Immature natural killer cell (primary cell): ENCODE measurements at regions not wholly inside any gene's neighbourhood (a gene's known extent, or its start where the extent isn't known, plus 50 kb on each side); places are given as distances from the start of the nearest gene placed in this dataset.

Experiments
- DNase-seq, 3 donors: peaks; one replicate each; pipeline ENCODE4 v3.0.0; 2022; ENCODE audit warnings: mixed read lengths in 1 of 3
- H3K27ac Mint-ChIP-seq, 6 donors: one replicate each; pipeline ENCODE4 v1.8.0; 2020; ENCODE audit warnings: mixed read lengths in 6 of 6, mild to moderate bottlenecking in 5 of 6, inconsistent platforms in 4 of 6, moderate library complexity in 3 of 6
- H3K27me3 Mint-ChIP-seq, 3 donors: one replicate each; pipeline ENCODE4 v1.8.0; 2020 to 2021; ENCODE audit warnings: low read depth in 3 of 3, mild to moderate bottlenecking in 3 of 3, mixed read lengths in 3 of 3, moderate library complexity in 3 of 3, inconsistent platforms in 1 of 3
- H3K36me3 Mint-ChIP-seq, 3 donors: one replicate each; pipeline ENCODE4 v1.8.0; 2020; ENCODE audit warnings: mixed read lengths in 3 of 3, inconsistent platforms in 2 of 3, mild to moderate bottlenecking in 2 of 3
- H3K4me1 Mint-ChIP-seq, 2 donors: one replicate each; pipeline ENCODE4 v1.8.0; 2020; ENCODE audit warnings: inconsistent platforms in 2 of 2, mild to moderate bottlenecking in 2 of 2, mixed read lengths in 2 of 2, moderate library complexity in 1 of 2
- H3K4me3 Mint-ChIP-seq, 5 donors: one replicate each; pipeline ENCODE4 v1.8.0; 2020; ENCODE audit warnings: mild to moderate bottlenecking in 5 of 5, mixed read lengths in 5 of 5, inconsistent platforms in 3 of 5, moderate library complexity in 3 of 5
- H3K9me3 Mint-ChIP-seq, 6 donors: one replicate each; pipeline ENCODE4 v1.8.0; 2020; ENCODE audit warnings: mild to moderate bottlenecking in 6 of 6, mixed read lengths in 6 of 6, inconsistent platforms in 4 of 6, moderate library complexity in 3 of 6

GRCh38 chr16:5649762-5650743 lies 552.5 kb upstream of the EEF2KMT start:
- Mint-ChIP-seq H3K4me1 (no peaks in the 10 kb centered on the region), H3K27ac (no peak overlapping the region), H3K27me3 (peaks cover 0 to 2% (median 0%) of the 10 kb centered on the region in 3 donors), H3K36me3 (no peaks in the 10 kb centered on the region), H3K4me3 (no peak overlapping the region), H3K9me3 (peaks cover 0 to 2% (median 0%) of the 10 kb centered on the region in 6 donors)
- DNase-seq = no peak

- DNase-seq = no peak
- no peak overlapping the region for H3K4me3 Mint-ChIP-seq
- no peaks in the 10 kb centered on the region for H3K9me3 Mint-ChIP-seq
- H3K36me3 Mint-ChIP-seq = no peaks in the 10 kb centered on the region
- H3K4me1 Mint-ChIP-seq = no peaks in the 10 kb centered on the region
- H3K27me3 Mint-ChIP-seq = peaks cover 0 to 2% (median 0%) of the 10 kb centered on the region in 3 donors
- no peak overlapping the region for H3K27ac Mint-ChIP-seq
These were observed 549.5 kb upstream of the EEF2KMT start for GRCh38 chr16:5647051-5647450.

GRCh38 chr16:5643855-5644531 lies 546.4 kb upstream of the EEF2KMT start:
- Mint-ChIP-seq H3K4me1 (no peaks in the 10 kb centered on the region), H3K27me3 (peaks cover 0 to 4% (median 0%) of the 10 kb centered on the region in 3 donors), H3K9me3 (no peaks in the 10 kb centered on the region), H3K4me3 (no peak overlapping the region), H3K36me3 (no peaks in the 10 kb centered on the region), H3K27ac (no peak overlapping the region)
- no peak for DNase-seq

GRCh38 chr16:5642436-5642835 lies 544.8 kb upstream of the EEF2KMT start:
- no peak overlapping the region for H3K27ac Mint-ChIP-seq
- no peak overlapping the region for H3K4me3 Mint-ChIP-seq
- H3K9me3 Mint-ChIP-seq = no peaks in the 10 kb centered on the region

GRCh38 chr16:5642011-5642410 lies 544.4 kb upstream of the EEF2KMT start:
- H3K36me3 Mint-ChIP-seq = no peaks in the 10 kb centered on the region
- H3K27me3 Mint-ChIP-seq = peaks cover 0 to 5% (median 0%) of the 10 kb centered on the region in 3 donors
- H3K4me3 Mint-ChIP-seq = no peak overlapping the region
- H3K4me1 Mint-ChIP-seq = no peaks in the 10 kb centered on the region
- no peak overlapping the region for H3K27ac Mint-ChIP-seq
- H3K9me3 Mint-ChIP-seq = no peaks in the 10 kb centered on the region
- no peak for DNase-seq

More at GRCh38 chr16:5642436-5642835, 544.8 kb upstream of the EEF2KMT start:
- Mint-ChIP-seq H3K36me3 (no peaks in the 10 kb centered on the region), H3K27me3 (peaks cover 0 to 5% (median 0%) of the 10 kb centered on the region in 3 donors), H3K4me1 (no peaks in the 10 kb centered on the region)
- DNase-seq = no peak

- no peak for DNase-seq
- Mint-ChIP-seq H3K36me3 (no peaks in the 10 kb centered on the region), H3K27ac (no peak overlapping the region), H3K9me3 (no peaks in the 10 kb centered on the region), H3K27me3 (peaks cover 0 to 5% (median 0%) of the 10 kb centered on the region in 3 donors), H3K4me1 (no peaks in the 10 kb centered on the region), H3K4me3 (no peak overlapping the region)
These were observed 543.3 kb upstream of the EEF2KMT start for GRCh38 chr16:5640883-5641282.

GRCh38 chr16:5639531-5639930 lies 541.9 kb upstream of the EEF2KMT start:
- Mint-ChIP-seq H3K9me3 (no peaks in the 10 kb centered on the region), H3K4me1 (no peaks in the 10 kb centered on the region), H3K27ac (no peak overlapping the region), H3K27me3 (peaks cover 0 to 8% (median 2%) of the 10 kb centered on the region in 3 donors), H3K36me3 (no peaks in the 10 kb centered on the region), H3K4me3 (no peak overlapping the region)
- no peak for DNase-seq

- peaks cover 0 to 5% (median 2%) of the 10 kb centered on the region in 3 donors for H3K27me3 Mint-ChIP-seq
- no peak overlapping the region for H3K4me3 Mint-ChIP-seq
- DNase-seq = no peak
- no peaks in the 10 kb centered on the region for H3K9me3 Mint-ChIP-seq
- no peak overlapping the region for H3K27ac Mint-ChIP-seq
- H3K36me3 Mint-ChIP-seq = no peaks in the 10 kb centered on the region
- H3K4me1 Mint-ChIP-seq = no peaks in the 10 kb centered on the region
These were observed 537.7 kb upstream of the EEF2KMT start for GRCh38 chr16:5635331-5635730.

- H3K9me3 Mint-ChIP-seq = no peaks in the 10 kb centered on the region
- no peaks in the 10 kb centered on the region for H3K4me1 Mint-ChIP-seq
- no peaks in the 10 kb centered on the region for H3K36me3 Mint-ChIP-seq
- H3K4me3 Mint-ChIP-seq = no peak overlapping the region
- peaks cover 0 to 5% (median 2%) of the 10 kb centered on the region in 3 donors for H3K27me3 Mint-ChIP-seq
- no peak for DNase-seq
- no peak overlapping the region for H3K27ac Mint-ChIP-seq
These were observed 537.1 kb upstream of the EEF2KMT start for GRCh38 chr16:5634666-5635180.

GRCh38 chr16:5633845-5634440 lies 536.3 kb upstream of the EEF2KMT start:
- DNase-seq = no peak
- Mint-ChIP-seq H3K36me3 (no peaks in the 10 kb centered on the region), H3K27ac (no peak overlapping the region), H3K27me3 (peaks cover 0 to 4% (median 2%) of the 10 kb centered on the region in 3 donors), H3K4me1 (no peaks in the 10 kb centered on the region), H3K9me3 (no peaks in the 10 kb centered on the region), H3K4me3 (no peak overlapping the region)

- no peaks in the 10 kb centered on the region for H3K4me1 Mint-ChIP-seq
- H3K27ac Mint-ChIP-seq = no peak overlapping the region
- H3K9me3 Mint-ChIP-seq = peaks cover 0 to 3% (median 0%) of the 10 kb centered on the region in 6 donors
- no peaks in the 10 kb centered on the region for H3K36me3 Mint-ChIP-seq
- no peak overlapping the region for H3K4me3 Mint-ChIP-seq
- no peak for DNase-seq
- peaks cover 2 to 5% (median 3%) of the 10 kb centered on the region in 3 donors for H3K27me3 Mint-ChIP-seq
These were observed 524.8 kb upstream of the EEF2KMT start for GRCh38 chr16:5622234-5622884.

- peaks cover 0 to 2% (median 0%) of the 10 kb centered on the region in 6 donors for H3K9me3 Mint-ChIP-seq
- no peak overlapping the region for H3K4me3 Mint-ChIP-seq
- no peaks in the 10 kb centered on the region for H3K4me1 Mint-ChIP-seq
- DNase-seq = no peak
- H3K27me3 Mint-ChIP-seq = peaks cover 2 to 3% (median 3%) of the 10 kb centered on the region in 3 donors
- H3K36me3 Mint-ChIP-seq = no peaks in the 10 kb centered on the region
- H3K27ac Mint-ChIP-seq = no peak overlapping the region
These were observed 524.2 kb upstream of the EEF2KMT start for GRCh38 chr16:5621826-5622225.

- Mint-ChIP-seq H3K27ac (no peak overlapping the region), H3K4me3 (no peak overlapping the region)
These were observed 521.7 kb upstream of the EEF2KMT start for GRCh38 chr16:5619304-5619703.

More at GRCh38 chr16:5619304-5619703, 521.7 kb upstream of the EEF2KMT start:
- DNase-seq = no peak
- Mint-ChIP-seq H3K9me3 (no peaks in the 10 kb centered on the region), H3K36me3 (no peaks in the 10 kb centered on the region), H3K4me1 (no peaks in the 10 kb centered on the region), H3K27me3 (peaks cover 0 to 2% (median 2%) of the 10 kb centered on the region in 3 donors)
